KMS-11 (cell line): ENCODE measurements at regions not wholly inside any gene's neighbourhood (a gene's known extent, or its start where the extent isn't known, plus 50 kb on each side); places are given as distances from the start of the nearest gene placed in this dataset.

Experiments
- H2AFZ ChIP-seq: fragments of 200-600 bp; sonication (generic); 2 replicates; pipeline ENCODE4 v1.6.1; 2016; ENCODE audit warnings: antibody characterized with exemption, mixed run types, low read depth
- H3K27ac ChIP-seq: fragments of 200-600 bp; sonication (generic); 2 replicates; pipeline ENCODE4 v1.6.1; 2016; ENCODE audit warnings: mild to moderate bottlenecking, mixed run types
- H3K27me3 ChIP-seq: fragments of 200-600 bp; sonication (generic); 2 replicates; pipeline ENCODE4 v1.6.1; 2017; ENCODE audit warnings: mild to moderate bottlenecking, low read depth, mixed run types, moderate library complexity; ENCODE audit not compliant: insufficient read depth
- H3K36me3 ChIP-seq: fragments of 200-600 bp; sonication (generic); 2 replicates; pipeline ENCODE4 v1.6.1; 2017; ENCODE audit warnings: mild to moderate bottlenecking, mixed run types; ENCODE audit not compliant: insufficient read depth
- H3K4me1 ChIP-seq: fragments of 200-600 bp; sonication (generic); 2 replicates; pipeline ENCODE4 v1.6.1; 2016; ENCODE audit warnings: mild to moderate bottlenecking, low read depth, mixed run types; ENCODE audit not compliant: poor library complexity, severe bottlenecking
- H3K4me2 ChIP-seq: fragments of 200-600 bp; sonication (generic); 2 replicates; pipeline ENCODE4 v1.7.0; 2016; ENCODE audit warnings: mild to moderate bottlenecking, mixed run types
- H3K4me3 ChIP-seq: fragments of 200-600 bp; sonication (generic); IDR thresholded peaks from 2 replicates; pipeline ENCODE4 v1.6.1; 2017; ENCODE audit warnings: low read depth, low read length, mixed read lengths; ENCODE audit not compliant: insufficient read depth
- H3K79me2 ChIP-seq: fragments of 200-600 bp; sonication (generic); 2 replicates; pipeline ENCODE4 v1.6.1; 2016; ENCODE audit warnings: low read depth, mixed run types; ENCODE audit not compliant: insufficient read depth
- H3K9ac ChIP-seq: fragments of 200-600 bp; sonication (generic); 2 replicates; pipeline ENCODE4 v1.6.1; 2016; ENCODE audit warnings: mild to moderate bottlenecking, mixed run types
- H4K20me1 ChIP-seq: fragments of 200-600 bp; sonication (generic); 2 replicates; pipeline ENCODE4 v1.6.1; 2016; ENCODE audit warnings: mild to moderate bottlenecking, mixed run types; ENCODE audit not compliant: insufficient read depth
- CTCF ChIP-seq: fragments of 200-600 bp; sonication (generic); conservative IDR thresholded peaks from 2 replicates; pipeline ENCODE4 v1.6.1; 2017; ENCODE audit warnings: low read depth, mild to moderate bottlenecking, antibody characterized with exemption, low read length, moderate library complexity, mixed read lengths

- H4K20me1 ChIP-seq: no peaks in the 10 kb centered on the region
- peaks cover 59% of the 10 kb centered on the region for H3K4me1 ChIP-seq
- H3K79me2 ChIP-seq: no peaks in the 10 kb centered on the region
- no peak overlapping the region; the same call in 1 of the 2 replicates for H3K27ac ChIP-seq
- no peaks in the 10 kb centered on the region for H3K27me3 ChIP-seq
- no peak for TF ChIP-seq CTCF
- H2AFZ ChIP-seq: peak overlapping the region; percentile 48; the same call in 1 of the 2 replicates
- H3K9ac ChIP-seq: peak overlapping the region; percentile 5; the same call in 1 of the 2 replicates
- H3K4me3 ChIP-seq: no peak overlapping the region
- H3K4me2 ChIP-seq: peak overlapping the region; percentile 51
- H3K36me3 ChIP-seq: no peaks in the 10 kb centered on the region
Measured at GRCh38 chr10:22483132-22483531, 137.8 kb downstream of the SPAG6 start.
